ENCODE measurements at regions not wholly inside any gene's neighbourhood (a gene's known extent, or its start where the extent isn't known, plus 50 kb on each side); places are given as distances from the start of the nearest gene placed in this dataset.
"Not testable (repeated sequence)": the region's sequence is repeated elsewhere in the genome, so short reads cannot be mapped to it uniquely, and the experiment has no call there.

DNA sequence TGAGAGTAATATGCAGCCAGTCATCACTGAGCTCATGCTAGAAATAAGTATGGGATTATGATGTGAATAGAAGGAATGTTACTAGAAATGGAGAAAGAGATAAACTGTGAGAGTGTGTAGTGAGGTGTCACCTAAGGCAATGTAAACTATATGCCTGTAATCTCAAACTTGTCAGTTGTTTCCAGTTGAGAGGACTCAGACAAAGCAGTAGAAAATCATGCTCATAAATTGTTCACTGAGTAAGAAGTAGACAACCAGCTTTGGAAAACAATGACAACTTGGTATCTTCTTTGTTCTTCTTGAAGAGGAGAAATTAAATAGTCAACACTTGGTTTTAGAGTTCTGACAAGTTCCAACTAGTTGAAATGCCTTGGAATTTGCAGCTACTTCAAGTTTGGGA is 148.5 kb upstream of the OR4E1 start:
- TF ChIP-seq CTCF (IDR thresholded peaks at IDR 0.05), result no peak
- Histone ChIP-seq H3K4me3 (no peak overlapping the region), H3K27ac (no peak overlapping the region)
- DNase-seq (ENCODE audit: low spot score), result no peak

DNA sequence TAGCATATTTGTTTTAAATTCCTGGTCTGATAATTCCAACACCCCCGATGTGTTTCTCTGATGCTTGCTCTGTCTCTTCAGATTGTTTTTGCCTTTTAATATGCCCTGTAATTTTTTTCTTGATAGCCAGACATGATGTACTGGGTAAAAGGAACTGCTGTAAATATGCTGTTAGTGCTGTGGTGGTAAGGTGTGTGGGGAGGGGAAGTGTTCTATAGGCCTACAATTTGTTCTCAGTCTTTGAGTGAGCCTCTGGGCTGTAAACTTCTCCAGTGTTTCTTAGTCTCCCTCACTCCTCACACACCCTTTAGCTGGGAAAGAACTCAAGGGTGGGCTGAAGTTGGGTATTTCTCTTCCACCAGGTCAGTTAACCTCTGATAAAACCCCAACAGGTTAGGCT is 147.0 kb upstream of the OR4E1 start:
- no peak overlapping the region for H3K27ac ChIP-seq
- DNase-seq (ENCODE audit: low spot score), result no peak
- H3K4me3 ChIP-seq, result no peak overlapping the region
- no peak for TF ChIP-seq CTCF (IDR thresholded peaks at IDR 0.05)

DNA sequence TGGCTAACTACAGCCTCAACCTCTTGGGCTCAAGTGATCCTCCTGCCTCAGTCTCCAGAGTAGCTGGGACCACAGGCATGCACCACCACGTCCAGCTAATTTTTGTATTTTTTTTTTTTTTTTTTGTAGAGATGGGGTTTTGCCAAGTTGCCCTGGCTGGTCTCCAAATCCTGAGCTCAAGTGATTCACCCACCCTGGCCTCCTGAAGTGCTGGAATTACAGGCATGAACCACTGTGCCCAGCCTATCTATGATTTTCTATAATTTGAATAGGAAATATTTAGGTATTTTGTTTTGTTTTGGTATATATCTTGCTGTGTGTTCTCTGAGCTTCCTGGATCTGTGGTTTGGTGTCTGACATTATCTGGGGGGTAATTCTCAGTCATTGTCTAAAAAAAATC is 146.3 kb upstream of the OR4E1 start:
- not testable (repeated sequence) for H3K27ac ChIP-seq; H3K4me3 ChIP-seq; DNase-seq (ENCODE audit: low spot score)

- not testable (repeated sequence) for DNase-seq (ENCODE audit: low spot score); H3K27ac ChIP-seq; H3K4me3 ChIP-seq
Measured at GRCh38 chr14:21817010-21817409, 143.4 kb upstream of the OR4E1 start.

DNA sequence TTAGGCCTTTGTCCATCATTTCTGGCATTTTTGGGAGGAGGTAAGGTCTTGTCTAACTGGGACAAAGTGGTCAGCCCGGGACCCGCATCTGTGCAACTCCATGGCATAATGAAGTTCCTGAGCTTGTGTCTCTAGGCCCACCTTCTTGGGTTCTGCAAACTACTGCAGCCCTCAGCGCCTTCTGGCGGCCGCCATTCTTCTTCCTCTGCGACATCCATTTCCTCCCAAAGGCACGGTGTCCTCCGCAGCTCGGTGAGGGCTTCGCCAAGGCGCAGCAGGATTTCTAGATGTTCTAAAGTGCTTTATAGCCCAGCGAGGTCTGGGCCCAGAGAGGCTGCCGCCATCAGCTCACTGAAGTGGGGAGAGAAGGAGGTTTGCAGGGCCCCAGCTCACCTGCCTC is 134.4 kb upstream of the OR4E1 start:
- Histone ChIP-seq H3K27ac (no peak overlapping the region), H3K4me3 (no peak overlapping the region)
- TF ChIP-seq CTCF (IDR thresholded peaks at IDR 0.05), result no peak
- DNase-seq (ENCODE audit: low spot score), result no peak

DNA sequence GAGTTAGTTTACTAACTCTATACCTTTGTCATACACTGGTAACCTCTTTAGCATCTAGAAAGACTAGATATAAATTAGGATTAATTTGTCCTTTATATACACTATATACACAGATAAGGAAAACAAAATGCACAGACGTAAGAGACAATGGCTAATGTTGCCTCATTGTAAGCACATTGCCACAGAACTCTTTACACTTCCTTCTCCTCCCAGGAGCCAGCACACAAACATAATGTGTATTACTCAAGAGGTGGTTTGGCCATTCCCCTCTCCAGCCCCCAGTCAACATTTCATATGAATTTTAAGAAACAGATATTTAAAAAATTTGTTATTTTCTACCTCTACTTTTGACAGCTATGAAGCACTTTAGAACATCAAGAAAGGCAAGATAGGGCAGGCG is 131.4 kb upstream of the OR4E1 start:
- TF ChIP-seq CTCF (IDR thresholded peaks at IDR 0.05), result no peak
- no peak for DNase-seq (ENCODE audit: low spot score)
- no peak overlapping the region for H3K4me3 ChIP-seq
- no peak overlapping the region for H3K27ac ChIP-seq

DNA sequence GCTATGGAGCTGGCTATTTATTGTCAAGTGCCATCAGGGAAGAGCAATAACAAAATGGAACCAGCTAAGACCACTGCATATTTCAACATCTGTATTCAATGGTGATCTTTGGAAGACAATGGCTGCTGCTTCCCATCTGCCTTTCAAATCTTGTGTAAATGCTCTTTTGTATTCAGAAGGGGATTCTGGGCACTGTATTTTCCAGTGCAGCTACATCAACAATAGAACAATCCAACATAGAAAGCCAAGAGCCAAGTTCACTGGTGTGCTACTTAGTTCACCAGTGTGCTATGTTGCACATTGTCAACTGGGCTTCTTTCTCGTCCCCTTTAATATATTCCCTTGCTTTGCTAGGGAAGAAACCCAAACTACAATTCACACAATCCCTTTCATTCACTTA is 128.8 kb upstream of the OR4E1 start:
- DNase-seq (ENCODE audit: low spot score), result no peak
- H3K27ac ChIP-seq, result no peak overlapping the region
- no peak for TF ChIP-seq CTCF (IDR thresholded peaks at IDR 0.05)
- no peak overlapping the region for H3K4me3 ChIP-seq

GRCh38 chr14:21796916-21797315 is 123.3 kb upstream of the OR4E1 start:
- TF ChIP-seq CTCF (IDR thresholded peaks at IDR 0.05), result no peak
- Histone ChIP-seq H3K4me3 (no peak overlapping the region), H3K27ac (no peak overlapping the region)
- no peak for DNase-seq (ENCODE audit: low spot score)
